K562 (cell line): ENCODE measurements at regions not wholly inside any gene's neighbourhood (a gene's known extent, or its start where the extent isn't known, plus 50 kb on each side); places are given as distances from the start of the nearest gene placed in this dataset.

ENCODE experiments used
- CBX5 ChIP-seq: IDR thresholded peaks from 2 replicates; pipeline ENCODE4 v1.6.1; 2014; ENCODE audit warnings: low read depth, borderline replicate concordance
- CHD2 ChIP-seq: IDR thresholded peaks from 2 replicates; pipeline ENCODE4 v1.6.1; 2011; ENCODE audit warnings: low read depth, low read length
- EZH2 ChIP-seq: IDR thresholded peaks from 2 replicates; pipeline ENCODE4 v1.6.1; 2012; ENCODE audit warnings: low read depth, mild to moderate bottlenecking, inconsistent platforms, low read length, borderline replicate concordance
- POLR2AphosphoS5 ChIP-seq: IDR thresholded peaks from 2 replicates; pipeline ENCODE4 v1.6.1; 2011; ENCODE audit warnings: mild to moderate bottlenecking, low read depth, low read length, moderate library complexity; ENCODE audit not compliant: control insufficient read depth, insufficient read depth
- ZBTB34 ChIP-seq: fragments of 250-450 bp; sonication (Bioruptor Pico); IDR thresholded peaks from 2 replicates; pipeline ENCODE4 v1.8.0; 2021; ENCODE audit warnings: mild to moderate bottlenecking, moderate library complexity

GRCh38 chr2:146701183-146701582 is 1143.6 kb upstream of the ACVR2A start:
- no peak for TF ChIP-seq ZBTB34 (CRISPR knock-in tag)
- TF ChIP-seq CBX5: no peak
- no peak for TF ChIP-seq CHD2
- no peak for TF ChIP-seq EZH2
- no peak for TF ChIP-seq POLR2AphosphoS5
